NT2/D1 (cell line): ENCODE measurements at regions not wholly inside any gene's neighbourhood (a gene's known extent, or its start where the extent isn't known, plus 50 kb on each side); places are given as distances from the start of the nearest gene placed in this dataset.

Source experiments
- SUZ12 ChIP-seq: IDR thresholded peaks from 2 replicates; pipeline ENCODE4 v1.6.1; 2011; ENCODE audit not compliant: insufficient read length, insufficient read depth; ENCODE audit errors: extremely low read depth
- YY1 ChIP-seq: IDR thresholded peaks from 2 replicates; pipeline ENCODE4 v1.6.1; 2011; ENCODE audit not compliant: insufficient read length, insufficient read depth
- ZNF274 ChIP-seq: IDR thresholded peaks from 2 replicates; pipeline ENCODE4 v1.6.1; 2011; ENCODE audit warnings: mild to moderate bottlenecking, low read depth, low read length

- TF ChIP-seq ZNF274 (no peak), YY1 (no peak), SUZ12 (no peak)
Observed at GRCh38 chr15:35689266-35689665, 143.3 kb upstream of the DPH6 start.
